Nephron progenitor cell (in vitro differentiated cells): ENCODE measurements at regions not wholly inside any gene's neighbourhood (a gene's known extent, or its start where the extent isn't known, plus 50 kb on each side); places are given as distances from the start of the nearest gene placed in this dataset.

ENCODE experiments used
- DNase-seq: peaks from one replicate; pipeline ENCODE4 v3.0.0; 2021
- H3K27ac Mint-ChIP-seq: 2 replicates; pipeline ENCODE4 v1.8.0; 2021; ENCODE audit warnings: mild to moderate bottlenecking, moderate library complexity, mixed read lengths
- H3K27me3 Mint-ChIP-seq: 2 replicates; pipeline ENCODE4 v1.8.0; 2021; ENCODE audit warnings: mild to moderate bottlenecking, low read depth, mixed read lengths; ENCODE audit not compliant: poor library complexity
- H3K36me3 Mint-ChIP-seq: 2 replicates; pipeline ENCODE4 v1.8.0; 2021; ENCODE audit warnings: low read depth, mixed read lengths
- H3K4me1 Mint-ChIP-seq: 2 replicates; pipeline ENCODE4 v1.8.0; 2021; ENCODE audit warnings: mixed read lengths
- H3K4me3 Mint-ChIP-seq: 2 replicates; pipeline ENCODE4 v1.8.0; 2021; ENCODE audit warnings: mild to moderate bottlenecking, moderate library complexity, mixed read lengths
- H3K9me3 Mint-ChIP-seq: 2 replicates; pipeline ENCODE4 v1.8.0; 2021; ENCODE audit warnings: mild to moderate bottlenecking, moderate library complexity, mixed read lengths
- CTCF ChIP-seq: fragments of 200-600 bp; sonication (generic); IDR thresholded peaks from 2 replicates; pipeline ENCODE4 v1.5.0; 2021; ENCODE audit warnings: antibody characterized with exemption

- H3K4me3 Mint-ChIP-seq, result no peak overlapping the region
- peaks cover 11% of the 10 kb centered on the region for H3K36me3 Mint-ChIP-seq
- H3K27ac Mint-ChIP-seq, result no peak overlapping the region
- H3K9me3 Mint-ChIP-seq, result peaks cover 26% of the 10 kb centered on the region
- DNase-seq, result no peak
- peaks cover 12% of the 10 kb centered on the region for H3K27me3 Mint-ChIP-seq
- no peaks in the 10 kb centered on the region for H3K4me1 Mint-ChIP-seq
- no peak for TF ChIP-seq CTCF
Observed at GRCh38 chr16:64174327-64174726, 947.5 kb downstream of the CDH11 start.

GRCh38 chr16:64172652-64173051 lies 949.2 kb downstream of the CDH11 start:
- Mint-ChIP-seq H3K9me3 (peaks cover 10% of the 10 kb centered on the region), H3K4me3 (no peak overlapping the region), H3K36me3 (peaks cover 6% of the 10 kb centered on the region), H3K27me3 (peaks cover 14% of the 10 kb centered on the region), H3K4me1 (no peaks in the 10 kb centered on the region), H3K27ac (no peak overlapping the region)
- no peak for TF ChIP-seq CTCF
- no peak for DNase-seq

- H3K4me1 Mint-ChIP-seq, result no peaks in the 10 kb centered on the region
Observed at GRCh38 chr16:64172226-64172625, 949.6 kb downstream of the CDH11 start.

GRCh38 chr16:64171632-64172031 lies 950.2 kb downstream of the CDH11 start:
- no peak for TF ChIP-seq CTCF

More at GRCh38 chr16:64172226-64172625, 949.6 kb downstream of the CDH11 start:
- no peak overlapping the region for H3K4me3 Mint-ChIP-seq
- peaks cover 1% of the 10 kb centered on the region for H3K36me3 Mint-ChIP-seq
- no peak overlapping the region for H3K27ac Mint-ChIP-seq
- TF ChIP-seq CTCF, result no peak
- H3K27me3 Mint-ChIP-seq, result peaks cover 10% of the 10 kb centered on the region
- H3K9me3 Mint-ChIP-seq, result peaks cover 6% of the 10 kb centered on the region
- no peak for DNase-seq

DNA sequence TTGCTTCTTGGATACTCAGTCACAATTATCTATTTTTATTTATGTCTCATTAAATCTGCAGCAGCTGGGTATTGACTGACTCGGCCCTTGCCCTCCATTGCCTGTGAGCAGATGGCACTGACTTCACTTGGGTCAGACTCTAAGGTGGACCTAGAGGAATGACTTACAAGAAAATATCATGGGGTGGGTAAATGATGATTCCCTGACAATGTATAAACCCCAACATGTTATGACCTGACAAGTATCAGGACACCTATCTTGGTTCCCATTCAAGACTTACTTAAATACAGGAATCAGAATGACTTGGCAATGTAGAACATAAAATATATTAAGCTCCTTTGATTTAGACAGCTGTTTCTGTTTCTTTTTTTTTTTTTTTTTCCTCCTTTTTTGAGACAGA lies 953.5 kb downstream of the CDH11 start:
- Mint-ChIP-seq H3K36me3 (no peaks in the 10 kb centered on the region), H3K4me1 (no peaks in the 10 kb centered on the region), H3K27me3 (peaks cover 5% of the 10 kb centered on the region), H3K9me3 (no peaks in the 10 kb centered on the region), H3K27ac (no peak overlapping the region), H3K4me3 (no peak overlapping the region)
- no peak for TF ChIP-seq CTCF
- no peak for DNase-seq

More at GRCh38 chr16:64171632-64172031, 950.2 kb downstream of the CDH11 start:
- Mint-ChIP-seq H3K4me3 (no peak overlapping the region), H3K36me3 (no peaks in the 10 kb centered on the region), H3K4me1 (no peaks in the 10 kb centered on the region), H3K27ac (no peak overlapping the region), H3K27me3 (peaks cover 10% of the 10 kb centered on the region), H3K9me3 (peaks cover under 1% of the 10 kb centered on the region)
- DNase-seq, result no peak

GRCh38 chr16:64167936-64168335 lies 953.9 kb downstream of the CDH11 start:
- H3K36me3 Mint-ChIP-seq, result no peaks in the 10 kb centered on the region
- H3K4me3 Mint-ChIP-seq, result no peak overlapping the region
- peaks cover 5% of the 10 kb centered on the region for H3K27me3 Mint-ChIP-seq
- no peaks in the 10 kb centered on the region for H3K9me3 Mint-ChIP-seq
- DNase-seq, result no peak
- no peak overlapping the region for H3K27ac Mint-ChIP-seq
- no peaks in the 10 kb centered on the region for H3K4me1 Mint-ChIP-seq
- no peak for TF ChIP-seq CTCF
